ENCODE measurements at regions not wholly inside any gene's neighbourhood (a gene's known extent, or its start where the extent isn't known, plus 50 kb on each side); places are given as distances from the start of the nearest gene placed in this dataset.
A peak's percentile ranks its signal among the peaks of the same experiment; 100 is the strongest.

DNA sequence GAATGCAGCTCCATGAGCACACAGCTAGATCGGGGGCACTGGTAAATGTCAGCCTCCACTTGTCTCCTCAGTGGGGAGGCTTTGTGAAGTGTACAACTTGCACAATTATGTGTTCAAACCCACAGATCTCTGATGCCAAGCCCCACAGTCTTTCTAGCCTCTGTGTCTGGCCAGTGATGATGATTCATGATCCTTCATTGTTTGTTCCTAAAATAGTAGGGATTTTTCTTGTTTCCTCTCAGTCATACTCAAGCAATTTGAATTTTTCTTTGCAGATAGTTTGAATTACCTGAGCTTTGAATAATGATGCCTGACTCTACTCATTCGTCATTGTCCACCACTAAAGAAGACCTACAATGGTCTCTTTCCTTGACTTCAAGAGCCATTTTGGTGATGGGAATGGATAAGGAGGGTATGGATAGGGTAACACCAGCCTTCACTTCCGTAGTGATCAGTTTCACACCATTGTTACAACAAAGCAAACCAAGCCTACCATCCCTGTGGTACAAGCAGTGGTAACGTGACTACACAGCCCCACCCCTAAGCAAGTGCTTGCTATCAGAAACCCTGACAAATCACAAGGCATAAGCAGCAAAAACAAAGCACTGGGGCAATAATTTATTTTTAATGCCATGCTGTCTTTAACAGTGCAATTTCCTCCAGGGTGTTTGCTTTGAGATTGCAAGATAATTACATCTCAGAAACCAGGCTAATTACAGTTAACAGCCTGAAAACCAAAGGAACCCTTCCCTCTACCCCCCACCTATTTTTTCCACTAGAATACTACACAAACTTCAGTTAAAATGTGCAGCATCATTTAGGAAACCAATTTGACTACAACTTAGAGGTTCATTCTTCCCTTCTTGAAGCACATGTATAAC lies 114.1 kb upstream of the PPP2R3A start:
- peak; percentile 74 for DNase-seq (ENCODE audit: low read depth)

- no peak for DNase-seq (ENCODE audit: low read depth)
These were observed 111.5 kb upstream of the PPP2R3A start for GRCh38 chr3:135853981-135854380.

- no peak for DNase-seq (ENCODE audit: low read depth)
These were observed 104.8 kb upstream of the PPP2R3A start for GRCh38 chr3:135860761-135861160.

- no peak for DNase-seq (ENCODE audit: low read depth)
These were observed 103.2 kb upstream of the PPP2R3A start for GRCh38 chr3:135862361-135862760.

- no peak for DNase-seq (ENCODE audit: low read depth)
These were observed 101.5 kb upstream of the PPP2R3A start for GRCh38 chr3:135864060-135864459.

DNA sequence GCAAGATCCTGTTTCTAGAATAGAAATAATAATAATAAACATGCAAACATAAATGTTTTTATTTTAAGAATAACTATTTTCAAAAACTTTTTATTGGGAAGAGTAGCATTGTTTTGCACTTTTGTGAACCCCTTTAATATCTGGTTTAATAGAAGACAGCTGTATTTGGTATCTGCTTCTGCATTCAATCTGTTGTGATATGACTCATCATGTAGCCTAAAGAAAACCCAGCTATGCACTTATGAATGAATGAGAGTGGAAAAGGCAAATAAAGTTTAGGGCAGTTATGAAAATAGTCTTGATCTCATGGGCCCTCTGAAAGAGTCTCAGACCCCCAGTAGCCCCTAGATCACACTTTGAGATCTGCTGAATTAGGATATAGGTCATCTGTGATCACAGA lies 100.4 kb upstream of the PPP2R3A start:
- DNase-seq (ENCODE audit: low read depth): no peak

DNA sequence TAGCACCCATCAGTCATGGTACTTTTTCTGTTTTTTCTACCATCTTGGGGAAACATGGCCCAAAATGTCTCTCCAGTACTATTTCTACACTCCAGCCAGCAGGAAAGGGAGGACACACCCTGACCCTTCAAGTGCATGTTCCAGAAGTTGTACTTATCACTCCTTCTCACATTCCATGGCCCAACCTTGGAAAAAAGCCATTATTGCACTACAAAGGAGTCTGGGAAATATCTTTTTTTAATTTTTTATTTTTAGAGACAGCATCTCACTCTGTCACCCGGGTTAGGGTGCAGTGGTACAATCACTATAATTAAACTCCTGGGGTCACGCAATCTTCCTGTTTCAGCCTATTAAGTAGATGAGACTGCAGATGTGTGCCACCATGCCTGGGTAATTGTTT lies 100.0 kb upstream of the PPP2R3A start:
- DNase-seq (ENCODE audit: low read depth): no peak

GRCh38 chr3:135867911-135868310 lies 97.6 kb upstream of the PPP2R3A start:
- DNase-seq (ENCODE audit: low read depth): no peak

GRCh38 chr3:135868801-135869200 lies 96.7 kb upstream of the PPP2R3A start:
- no peak for DNase-seq (ENCODE audit: low read depth)

GRCh38 chr3:135869439-135870105 lies 96.0 kb upstream of the PPP2R3A start:
- peak; percentile 83 for DNase-seq (ENCODE audit: low read depth)

- DNase-seq (ENCODE audit: low read depth): no peak
These were observed 94.2 kb upstream of the PPP2R3A start for GRCh38 chr3:135871311-135871710.

DNA sequence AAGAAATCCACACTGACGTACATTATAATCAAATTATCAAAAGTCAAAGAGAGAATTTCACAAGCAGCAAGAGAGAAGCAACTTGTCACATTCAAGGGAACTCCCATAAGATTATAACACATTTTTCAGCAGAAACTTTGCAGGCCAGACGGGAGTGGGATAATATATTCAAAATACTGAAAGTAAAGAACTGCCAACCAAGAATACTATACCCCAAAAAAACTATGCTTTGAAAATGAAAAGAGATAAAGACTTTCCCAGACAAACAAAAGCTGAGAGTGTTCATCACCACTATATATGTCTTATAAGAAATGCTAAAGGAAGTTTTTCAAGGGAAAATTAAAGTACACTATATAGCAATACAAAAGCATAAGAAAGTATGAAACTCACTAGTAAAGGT lies 91.5 kb upstream of the PPP2R3A start:
- DNase-seq (ENCODE audit: low read depth): no peak

GRCh38 chr3:135878501-135878900 lies 87.0 kb upstream of the PPP2R3A start:
- DNase-seq (ENCODE audit: low read depth): peak; percentile 86

- DNase-seq (ENCODE audit: low read depth): no peak
These were observed 79.6 kb upstream of the PPP2R3A start for GRCh38 chr3:135885885-135886284.

GRCh38 chr3:135887220-135887619 lies 78.3 kb upstream of the PPP2R3A start:
- DNase-seq (ENCODE audit: low read depth): peak; percentile 100

DNA sequence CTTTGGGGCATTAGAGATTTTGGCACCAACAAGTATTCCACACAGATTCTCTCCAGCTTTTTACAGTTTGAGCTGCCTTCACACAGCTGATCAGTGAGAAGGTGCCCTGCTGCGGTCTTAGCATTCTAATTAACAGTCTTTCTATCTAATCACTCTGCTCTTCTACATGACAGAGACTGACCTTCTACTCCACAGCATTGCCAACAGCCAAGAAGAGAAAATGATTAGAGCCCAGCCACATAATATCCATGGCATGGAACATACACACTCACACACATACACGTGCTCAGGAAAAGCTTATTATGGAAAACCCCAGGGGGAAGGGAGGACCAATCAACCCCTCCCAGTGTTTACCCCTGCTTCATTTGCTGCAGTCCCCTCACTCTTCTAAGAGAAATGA lies 76.1 kb upstream of the PPP2R3A start:
- no peak for DNase-seq (ENCODE audit: low read depth)

- peak; percentile 95 for DNase-seq (ENCODE audit: low read depth)
These were observed 74.4 kb upstream of the PPP2R3A start for GRCh38 chr3:135891121-135891520.

DNA sequence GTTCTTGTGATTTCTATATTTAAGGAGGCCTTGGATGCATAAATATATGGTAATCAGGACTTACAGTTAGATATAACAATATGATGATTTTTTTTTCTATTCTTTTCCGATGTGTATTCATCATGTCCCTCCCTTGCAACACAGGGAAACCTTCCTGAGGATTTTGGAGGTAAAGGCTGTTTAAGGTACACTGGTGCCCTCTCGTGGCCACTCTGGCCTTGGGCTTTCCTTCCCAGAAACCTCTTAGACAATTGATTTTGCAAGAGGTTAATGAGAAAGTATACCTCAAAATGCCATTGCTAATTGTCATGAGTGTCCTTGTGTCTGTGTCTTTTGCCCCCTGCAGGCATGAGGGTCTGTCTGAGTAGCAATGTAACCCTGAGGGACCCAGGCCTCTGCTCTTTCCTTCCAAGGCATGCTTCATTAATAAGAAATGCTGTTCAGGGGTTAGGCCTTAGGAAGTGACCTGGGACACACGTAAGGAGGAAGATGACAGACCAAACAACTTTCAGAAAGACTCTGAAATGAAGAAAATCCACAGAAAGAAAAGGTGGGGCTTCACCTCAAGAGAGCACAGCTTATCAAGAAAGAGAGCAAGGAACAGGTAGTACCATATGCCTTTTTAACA lies 70.3 kb upstream of the PPP2R3A start:
- peak; percentile 92 for DNase-seq (ENCODE audit: low read depth)

DNA sequence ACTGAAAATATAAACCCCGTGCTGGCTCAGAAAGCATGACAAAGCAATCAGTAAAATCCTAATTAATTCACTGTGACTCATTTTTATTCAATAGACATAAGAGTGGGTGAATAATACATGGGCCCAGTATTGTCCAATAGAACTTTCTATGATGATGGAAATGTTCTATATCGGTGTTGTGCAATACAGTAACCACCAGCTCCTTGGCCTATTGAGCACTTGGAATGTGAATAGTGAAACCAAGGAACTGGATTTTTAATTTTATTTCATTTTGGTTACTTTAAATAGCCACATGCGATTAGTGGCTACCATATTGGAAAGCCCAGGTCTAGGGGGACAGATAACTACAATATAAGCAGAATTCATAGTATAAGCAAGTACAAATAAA lies 69.8 kb upstream of the PPP2R3A start:
- no peak for DNase-seq (ENCODE audit: low read depth)

DNA sequence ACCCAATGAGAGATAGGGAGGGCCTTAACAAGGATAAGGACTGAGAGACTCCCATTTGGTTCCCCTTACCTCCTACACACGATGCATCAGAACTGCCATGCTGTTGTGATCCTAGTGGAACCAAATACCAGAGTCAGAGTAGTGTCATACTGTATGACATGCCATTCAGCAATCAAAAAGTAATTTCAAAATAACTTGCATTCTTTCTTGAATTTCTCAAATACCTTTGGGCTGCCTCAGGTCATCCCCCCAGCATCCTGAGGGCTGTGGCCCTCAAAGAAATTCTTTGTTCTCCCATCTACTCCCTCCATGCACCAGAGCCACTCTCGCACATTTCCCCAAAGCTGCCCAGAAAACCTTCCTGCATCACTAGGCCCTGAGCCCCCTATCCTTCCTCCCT lies 68.9 kb upstream of the PPP2R3A start:
- DNase-seq (ENCODE audit: low read depth): peak; percentile 94

- no peak for DNase-seq (ENCODE audit: low read depth)
These were observed 67.8 kb upstream of the PPP2R3A start for GRCh38 chr3:135897715-135898114.

GRCh38 chr3:135898774-135899173 lies 66.8 kb upstream of the PPP2R3A start:
- no peak for DNase-seq (ENCODE audit: low read depth)

Data from HT1080 (cell line).